HG03039 (cell line): ENCODE measurements at regions not wholly inside any gene's neighbourhood (a gene's known extent, or its start where the extent isn't known, plus 50 kb on each side); places are given as distances from the start of the nearest gene placed in this dataset.

Experiments
- ATAC-seq: cut with Tn5 transposase; IDR thresholded peaks from one replicate; pipeline ENCODE4 v1.9.1; 2021; ENCODE audit warnings: mild to moderate bottlenecking, moderate library complexity; ENCODE audit not compliant: unreplicated experiment

DNA sequence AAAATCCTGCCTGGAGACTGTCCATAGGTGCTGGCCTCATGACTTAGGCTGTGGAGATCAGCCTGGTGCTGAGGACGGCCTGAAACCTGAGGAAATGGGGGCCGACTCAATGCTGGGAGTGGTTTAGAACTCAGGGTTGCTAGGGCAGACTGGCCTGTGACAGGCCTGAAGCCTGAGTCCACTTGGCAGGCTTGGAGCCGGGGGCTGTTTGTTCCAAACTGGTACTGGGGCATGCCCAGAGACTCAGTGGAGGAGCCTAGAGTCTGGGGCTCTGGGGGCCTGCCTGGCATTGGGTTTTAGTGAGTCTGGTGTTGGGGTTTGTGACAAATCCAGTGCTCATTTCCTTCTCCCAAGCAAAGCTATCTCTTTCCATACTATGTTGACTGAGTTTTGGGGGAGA, 489.7 kb upstream of the CNKSR2 start:
- ATAC-seq = no peak

DNA sequence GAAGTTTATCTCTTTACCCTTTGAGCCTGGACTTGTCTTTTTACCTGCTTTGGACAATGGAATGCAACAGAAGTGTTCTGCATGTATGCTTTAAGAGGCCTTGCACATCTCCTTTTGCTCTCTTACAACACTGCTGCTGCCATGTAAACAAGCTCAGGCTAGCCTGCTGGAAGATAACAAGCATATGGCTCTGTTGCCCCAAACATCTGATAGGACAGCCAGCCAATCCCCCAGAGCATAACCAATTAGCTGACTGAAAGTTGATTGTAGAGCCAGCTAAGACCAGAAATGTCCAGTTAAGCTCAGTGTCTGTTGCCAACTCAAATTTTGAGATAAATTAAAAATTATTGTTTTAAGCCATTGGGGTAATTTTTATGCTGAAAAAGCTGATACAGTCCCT, 510.6 kb upstream of the CNKSR2 start:
- no peak for ATAC-seq

DNA sequence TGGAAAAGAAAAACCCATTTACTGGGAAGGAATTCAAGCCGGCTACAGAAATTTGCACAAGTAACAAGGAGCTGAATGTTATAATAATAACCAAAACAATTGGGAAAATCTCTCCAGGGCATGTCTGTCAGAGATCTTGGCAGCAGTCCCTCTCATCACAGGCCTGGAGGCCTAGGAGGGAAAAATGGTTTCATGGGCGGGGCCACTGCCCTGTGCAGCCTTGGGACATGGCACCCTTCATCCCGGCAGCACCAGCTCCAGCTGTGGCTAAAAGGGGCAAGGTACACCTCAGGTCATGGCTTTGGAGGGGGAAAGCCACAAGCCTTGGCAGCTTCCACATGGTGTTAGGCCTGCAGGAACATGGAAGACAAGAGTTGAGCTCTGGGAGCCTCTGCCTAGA, 513.1 kb upstream of the CNKSR2 start:
- ATAC-seq = no peak

DNA sequence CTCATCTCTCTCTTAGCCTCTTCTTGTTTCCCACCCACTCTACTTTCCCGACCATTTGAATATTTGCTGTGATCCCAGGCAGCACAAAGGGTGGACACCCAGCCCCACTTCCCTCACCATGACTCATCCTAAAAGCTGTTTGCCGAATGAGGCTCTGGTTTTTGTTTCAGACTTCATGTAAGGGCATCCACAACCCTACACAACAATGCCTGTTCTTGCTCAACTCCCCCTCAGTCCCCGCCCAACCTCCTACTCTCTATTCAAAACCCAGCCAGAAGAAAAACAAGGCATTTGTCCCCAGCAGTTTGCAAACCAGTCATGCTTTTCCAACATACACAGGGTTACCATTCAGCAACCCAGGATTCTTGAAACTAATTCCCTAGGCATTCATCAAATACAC, 516.5 kb upstream of the CNKSR2 start:
- no peak for ATAC-seq

DNA sequence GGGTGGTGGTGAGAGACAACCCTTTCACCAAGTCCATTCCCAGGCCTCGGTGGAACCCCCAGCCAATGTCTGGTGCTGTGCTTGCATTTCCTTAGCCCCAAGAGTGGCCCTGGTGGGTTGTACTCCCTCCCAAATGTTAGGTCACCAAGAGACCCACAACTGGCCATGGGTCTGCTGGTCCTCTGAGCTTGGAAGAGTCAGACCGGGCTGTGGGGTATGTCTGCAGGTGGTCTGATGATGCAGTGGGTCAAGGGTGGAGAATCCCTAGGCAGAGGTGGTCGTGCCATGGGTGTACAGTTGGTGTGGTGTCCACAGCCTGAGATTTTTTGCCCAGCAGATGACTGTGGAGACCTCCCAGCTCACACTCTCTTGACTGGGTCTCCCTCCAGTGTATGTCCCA, 535.7 kb upstream of the CNKSR2 start:
- ATAC-seq = no peak

DNA sequence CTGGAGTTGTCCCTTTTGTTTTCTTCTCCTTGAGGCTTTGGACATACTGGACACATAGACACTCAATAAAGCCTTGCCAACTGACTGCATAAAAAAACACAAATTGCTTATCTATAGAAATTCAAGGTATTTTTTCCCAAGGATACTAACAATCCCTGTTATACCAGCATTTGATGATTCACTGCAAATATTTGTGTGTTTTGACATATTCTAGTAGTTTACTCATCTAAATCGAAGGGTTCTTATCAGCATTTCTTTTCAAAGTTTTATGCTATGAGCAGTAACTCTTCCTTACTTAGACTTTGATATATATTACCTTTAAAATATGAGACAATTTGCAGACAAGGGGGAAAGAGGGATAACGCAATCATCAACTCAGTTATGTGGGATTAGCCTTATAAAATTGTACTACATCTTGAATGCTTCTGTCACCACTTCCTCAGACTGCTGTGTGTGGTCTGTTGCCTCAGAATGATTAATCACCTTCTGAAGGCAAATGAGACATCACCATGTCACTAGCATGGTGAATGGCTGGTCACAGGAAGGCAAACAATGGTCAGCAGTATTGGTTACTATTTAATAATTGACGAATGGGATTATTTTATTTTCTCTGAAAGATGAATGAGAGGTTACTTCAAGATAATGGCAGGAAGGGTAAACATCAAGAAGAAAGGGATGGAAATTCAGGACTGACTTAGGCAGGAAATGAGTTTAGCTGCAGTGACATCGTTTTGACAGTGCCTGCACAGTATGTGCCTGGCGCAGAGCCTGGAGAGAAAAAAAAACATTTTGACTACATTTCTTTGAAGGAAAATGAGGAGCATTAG, 544.3 kb upstream of the CNKSR2 start:
- ATAC-seq = no peak

DNA sequence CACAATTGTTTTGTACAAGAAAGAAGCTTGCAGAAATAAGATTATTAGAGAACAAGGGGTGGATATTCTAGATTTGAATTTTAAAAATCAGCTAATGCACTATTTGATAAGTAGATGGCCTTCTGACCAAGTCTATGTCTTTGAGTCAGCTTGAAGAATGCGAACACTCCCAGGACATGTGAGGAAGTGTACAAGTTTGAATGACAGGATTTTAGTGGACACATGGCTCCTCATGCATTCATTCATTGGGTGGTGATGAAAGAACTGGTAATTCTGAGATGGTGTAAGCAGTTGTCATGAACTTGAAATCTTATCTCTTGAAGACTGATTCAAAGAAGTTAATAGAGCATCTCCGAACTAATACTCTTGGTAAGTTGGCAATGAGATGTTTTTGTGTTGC, 548.2 kb upstream of the CNKSR2 start:
- no peak for ATAC-seq

DNA sequence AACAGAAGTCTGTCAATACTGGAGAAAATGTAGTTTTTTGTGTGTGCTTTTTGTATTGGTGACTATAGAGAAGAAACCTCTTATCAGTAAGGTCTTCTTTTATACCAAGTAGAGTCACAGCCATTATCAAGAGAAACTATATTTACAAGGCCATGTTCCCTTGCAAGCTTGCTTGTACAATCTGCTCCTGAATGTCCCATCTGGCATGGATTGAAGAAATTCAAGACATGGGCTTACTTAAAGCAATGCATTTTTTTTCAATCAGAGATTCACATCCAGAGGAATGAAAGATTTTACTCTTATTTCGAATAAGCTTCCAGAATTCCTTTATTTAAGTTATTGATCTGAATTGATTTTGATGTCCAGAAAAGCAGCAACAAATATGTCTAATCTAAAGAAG, 537.3 kb upstream of the RPS6KA3 start:
- ATAC-seq = no peak

DNA sequence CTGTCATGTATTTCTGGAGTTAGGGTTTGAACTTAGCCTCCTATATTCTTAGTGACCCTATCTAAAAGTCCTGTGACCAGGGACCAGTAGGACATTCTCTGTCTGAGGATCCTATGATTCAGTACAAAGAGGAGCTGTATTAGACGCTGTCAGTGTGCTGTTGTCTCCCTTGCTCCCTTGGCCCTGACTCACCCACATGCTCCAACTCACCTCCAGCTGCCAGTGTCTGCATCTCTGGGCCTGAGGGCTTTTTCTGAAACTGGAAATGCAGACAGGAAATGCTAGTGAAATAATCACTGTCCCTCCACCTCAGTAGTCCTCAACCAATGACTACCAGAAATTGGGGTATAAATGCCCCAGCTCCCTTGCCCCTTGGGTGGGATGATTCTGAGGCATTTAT, 535.3 kb upstream of the RPS6KA3 start:
- no peak for ATAC-seq

DNA sequence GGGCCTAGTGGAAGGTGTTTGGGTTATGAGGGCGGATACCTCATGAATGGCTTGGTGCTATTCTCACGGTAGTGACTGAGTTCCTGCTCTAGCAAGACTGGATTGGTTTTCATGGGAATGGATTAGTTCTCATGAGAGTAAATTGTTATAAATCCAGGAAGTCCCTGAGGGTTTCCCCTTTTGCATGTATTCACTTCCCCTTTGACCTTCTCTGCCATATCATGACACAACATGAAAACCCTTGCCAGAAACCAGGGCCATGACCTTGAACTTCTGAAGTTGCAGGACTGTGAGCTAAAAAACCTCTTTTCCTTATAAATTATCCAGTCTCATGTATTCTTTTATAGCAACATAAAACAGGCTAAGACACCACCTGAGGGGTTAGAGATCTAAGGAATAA, 529.7 kb upstream of the RPS6KA3 start:
- no peak for ATAC-seq

DNA sequence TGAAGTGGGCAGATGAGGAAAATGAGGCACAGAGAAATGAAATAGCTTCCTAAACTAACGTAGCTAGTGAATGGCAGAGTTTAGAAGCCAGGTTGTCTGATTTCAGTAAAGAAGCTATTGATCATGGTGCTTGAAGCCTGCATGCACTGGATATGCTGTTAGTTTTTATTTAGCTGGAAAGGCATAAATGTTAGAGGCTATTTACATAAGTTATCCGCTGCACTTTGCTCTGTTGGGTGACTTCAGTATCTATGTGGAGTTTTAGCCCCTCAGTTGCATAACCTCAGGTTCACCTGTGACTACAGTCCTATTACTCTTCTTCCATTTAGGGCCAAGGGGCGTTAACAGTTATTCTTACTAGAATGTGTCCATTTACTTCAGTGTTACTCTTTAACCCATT, 522.4 kb upstream of the RPS6KA3 start:
- no peak for ATAC-seq

DNA sequence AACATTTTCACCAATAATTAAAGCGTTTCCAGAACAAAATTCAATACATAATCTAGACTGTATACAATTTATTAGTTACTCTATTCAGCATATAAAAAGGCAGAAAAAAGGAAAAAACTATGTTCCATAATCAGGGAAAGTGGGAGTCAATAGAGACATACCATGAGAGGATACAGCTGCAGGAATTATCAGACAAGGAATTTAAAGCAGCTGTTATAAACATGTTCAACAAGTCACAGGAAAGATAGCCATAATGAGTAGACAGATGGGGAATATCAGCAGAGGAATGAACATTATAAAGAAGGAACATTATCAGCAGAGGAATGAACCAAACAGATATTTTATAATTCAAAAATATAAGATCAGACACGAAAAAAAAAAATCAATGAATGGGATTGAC, 500.6 kb upstream of the RPS6KA3 start:
- no peak for ATAC-seq

DNA sequence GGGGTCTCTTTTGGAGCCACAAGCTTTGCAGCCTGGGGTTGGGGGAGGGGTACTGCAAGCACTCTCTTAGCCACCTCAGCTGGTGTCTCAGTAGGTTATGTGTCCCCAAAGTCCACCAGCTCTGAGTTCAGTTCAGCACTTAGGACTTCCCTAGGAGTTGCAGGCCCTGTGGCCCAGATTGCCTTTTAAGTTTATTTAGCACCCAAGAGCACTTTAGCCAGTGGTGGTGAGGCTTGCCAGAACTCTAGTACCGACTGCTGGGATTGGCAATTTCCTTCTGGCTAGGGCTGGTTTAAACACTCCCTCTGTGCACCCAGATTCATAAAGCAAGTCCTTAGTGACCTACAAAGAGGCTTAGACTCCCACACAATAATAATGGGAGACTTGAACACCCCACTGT, 489.9 kb upstream of the RPS6KA3 start:
- no peak for ATAC-seq

DNA sequence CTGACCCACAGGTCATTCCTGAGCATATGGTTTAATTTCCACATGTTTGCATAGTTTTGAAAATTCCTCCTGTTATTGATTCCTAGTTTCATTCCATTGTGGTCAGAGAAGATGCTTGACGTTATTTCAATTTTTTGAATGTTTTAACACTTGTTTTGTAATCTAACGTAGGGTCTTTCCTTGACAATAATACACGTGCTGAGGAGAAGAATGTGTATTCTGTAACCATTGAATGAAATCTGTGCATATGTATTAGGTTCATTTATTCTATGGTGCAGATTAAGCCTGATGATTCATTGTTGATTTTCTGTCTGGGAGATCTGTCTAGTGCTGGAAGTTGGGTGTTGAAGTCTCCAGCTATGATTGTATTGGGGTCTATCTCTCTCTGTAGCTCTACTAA, 486.4 kb upstream of the RPS6KA3 start:
- ATAC-seq = no peak

DNA sequence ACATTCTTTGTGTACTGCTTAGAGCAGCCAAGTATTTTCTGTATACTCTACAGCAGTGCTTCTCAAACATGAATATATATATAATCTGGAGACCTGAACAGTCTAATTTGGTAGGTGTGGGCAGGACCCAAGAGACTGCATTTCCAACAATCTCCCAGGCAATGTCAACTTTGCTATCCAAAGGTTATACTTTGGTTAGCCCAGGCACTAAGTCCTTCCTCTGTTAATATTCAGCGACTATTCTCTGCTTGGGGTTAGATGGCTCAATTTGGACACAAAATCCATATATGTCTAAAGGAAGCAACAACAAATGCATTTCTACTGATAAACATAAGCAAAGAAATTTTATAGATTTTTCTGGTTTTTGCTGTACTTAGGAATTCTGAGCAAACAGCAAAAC, 480.0 kb upstream of the RPS6KA3 start:
- ATAC-seq = no peak

DNA sequence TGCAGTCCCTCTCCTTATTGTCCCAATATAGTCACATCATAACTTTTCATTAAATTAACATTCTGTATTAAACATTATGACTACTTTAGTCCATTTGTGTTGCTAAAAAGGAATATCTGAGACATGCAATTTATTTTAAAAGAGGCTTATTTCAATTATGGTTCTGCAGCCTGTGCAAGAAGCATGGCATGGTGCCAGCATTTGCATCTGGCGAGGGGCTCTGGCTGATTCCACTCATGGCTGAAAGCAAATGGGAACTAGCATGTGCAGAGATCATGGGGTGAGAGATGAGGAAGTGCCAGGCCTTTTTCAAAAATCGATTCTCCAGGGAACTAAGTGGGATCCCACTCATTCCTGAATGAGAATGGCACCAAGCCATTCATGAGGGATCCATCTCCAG, 476.3 kb upstream of the RPS6KA3 start:
- no peak for ATAC-seq

DNA sequence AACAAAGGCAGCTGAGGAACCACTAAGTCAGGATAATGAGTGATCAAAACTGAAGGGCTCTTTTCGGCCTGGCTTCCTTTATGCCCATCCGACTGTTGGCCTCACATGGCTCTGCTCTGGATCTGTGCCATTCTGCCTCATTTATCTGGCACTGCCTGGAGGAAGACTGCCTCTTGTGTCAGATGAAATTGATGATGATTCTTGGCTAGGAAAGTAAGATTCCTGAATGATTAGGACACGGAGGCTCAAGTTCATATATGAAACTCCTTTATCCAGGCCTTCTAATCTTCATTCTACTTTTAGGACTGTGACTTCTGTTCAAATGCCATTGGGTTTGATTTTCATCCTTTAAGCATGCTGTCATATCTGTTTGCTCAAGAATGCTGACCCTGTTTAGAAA, 475.4 kb upstream of the RPS6KA3 start:
- ATAC-seq = no peak

DNA sequence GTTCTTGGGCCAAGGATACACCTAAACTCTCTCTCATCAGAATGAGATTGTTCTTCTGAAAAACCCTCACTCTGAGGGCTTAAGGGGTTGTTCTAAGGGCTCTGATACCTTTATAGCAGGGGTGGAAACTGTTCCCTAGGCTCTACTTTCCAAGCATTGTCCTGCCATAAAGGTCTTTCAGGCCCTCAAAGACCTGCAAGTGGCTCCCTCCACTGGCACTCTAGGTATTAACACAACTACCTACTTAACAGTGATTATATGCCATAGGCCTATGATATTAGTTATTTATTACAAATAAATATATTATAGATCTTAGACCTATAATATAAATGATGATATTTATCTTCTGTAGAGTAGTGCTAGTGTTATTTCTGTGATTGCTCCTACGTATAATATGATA, 473.7 kb upstream of the RPS6KA3 start:
- ATAC-seq = no peak

DNA sequence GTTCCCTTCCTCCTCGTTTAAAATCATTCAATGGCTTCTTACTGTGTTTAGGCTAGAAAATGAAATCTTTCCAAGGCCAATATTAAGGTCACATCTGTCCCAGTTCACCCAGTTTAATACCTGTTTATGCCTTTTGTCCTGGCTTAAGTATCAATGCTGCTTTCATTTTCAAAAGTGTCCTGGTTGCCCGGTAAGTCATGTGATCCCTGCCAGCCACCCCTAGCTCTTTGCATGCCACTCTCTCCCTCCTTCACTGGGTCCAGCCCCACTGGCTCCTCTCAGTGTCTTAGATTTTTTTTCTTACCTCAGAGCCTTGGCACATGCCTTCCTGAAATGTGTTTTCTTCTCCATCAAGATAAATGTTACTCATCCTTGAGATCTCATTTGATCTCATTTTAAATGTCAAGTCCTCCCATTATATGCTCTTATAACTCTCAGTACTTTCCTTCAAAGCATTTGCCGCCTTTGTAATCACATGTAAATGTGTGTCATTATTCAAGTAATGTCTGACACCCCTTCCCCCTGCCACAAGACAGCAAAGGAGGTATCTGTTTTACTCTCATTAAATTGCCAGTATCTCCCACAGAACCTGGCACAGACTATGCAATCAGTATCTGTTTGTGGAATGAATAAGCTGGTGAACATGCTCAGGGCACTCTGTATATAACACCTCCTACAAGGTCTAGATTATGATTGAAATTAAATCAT, 472.5 kb upstream of the RPS6KA3 start:
- ATAC-seq = no peak

DNA sequence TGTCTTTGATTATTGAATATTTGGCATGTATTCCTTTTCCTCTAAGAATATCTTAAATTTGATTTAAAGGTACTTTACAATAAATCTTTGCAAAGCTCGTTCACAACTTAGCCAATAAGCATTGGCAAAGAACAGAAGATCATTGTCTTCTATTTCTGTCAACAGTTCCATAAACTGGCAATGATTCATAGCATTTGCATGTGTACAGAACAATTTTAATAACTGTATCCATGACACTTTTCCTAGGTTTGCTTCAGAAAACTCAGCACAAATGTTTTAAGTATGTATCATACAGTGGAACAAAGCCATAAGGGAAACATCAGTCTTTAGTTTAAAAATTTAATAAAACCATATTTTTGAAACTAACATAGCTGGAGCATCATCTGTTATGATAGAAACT, 462.7 kb upstream of the RPS6KA3 start:
- no peak for ATAC-seq

DNA sequence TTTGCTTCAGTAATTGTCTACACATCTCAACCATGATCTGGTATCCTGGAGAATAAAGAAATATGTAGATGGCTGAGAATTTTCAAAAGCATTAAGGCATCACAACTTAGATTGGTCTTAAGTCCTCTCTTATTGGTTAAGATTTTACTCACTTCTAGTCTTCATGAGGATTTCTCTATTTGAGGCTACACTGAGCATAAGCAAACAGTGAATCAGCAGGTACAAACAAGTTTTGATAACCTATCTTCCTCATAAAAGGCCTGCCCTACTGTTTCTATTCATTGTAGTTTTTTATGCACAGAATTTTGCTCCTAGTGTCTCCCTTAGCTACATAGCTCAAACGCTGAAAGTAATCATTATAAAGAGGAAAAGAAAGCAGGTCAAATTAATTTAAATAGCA, 460.7 kb upstream of the RPS6KA3 start:
- ATAC-seq = no peak

DNA sequence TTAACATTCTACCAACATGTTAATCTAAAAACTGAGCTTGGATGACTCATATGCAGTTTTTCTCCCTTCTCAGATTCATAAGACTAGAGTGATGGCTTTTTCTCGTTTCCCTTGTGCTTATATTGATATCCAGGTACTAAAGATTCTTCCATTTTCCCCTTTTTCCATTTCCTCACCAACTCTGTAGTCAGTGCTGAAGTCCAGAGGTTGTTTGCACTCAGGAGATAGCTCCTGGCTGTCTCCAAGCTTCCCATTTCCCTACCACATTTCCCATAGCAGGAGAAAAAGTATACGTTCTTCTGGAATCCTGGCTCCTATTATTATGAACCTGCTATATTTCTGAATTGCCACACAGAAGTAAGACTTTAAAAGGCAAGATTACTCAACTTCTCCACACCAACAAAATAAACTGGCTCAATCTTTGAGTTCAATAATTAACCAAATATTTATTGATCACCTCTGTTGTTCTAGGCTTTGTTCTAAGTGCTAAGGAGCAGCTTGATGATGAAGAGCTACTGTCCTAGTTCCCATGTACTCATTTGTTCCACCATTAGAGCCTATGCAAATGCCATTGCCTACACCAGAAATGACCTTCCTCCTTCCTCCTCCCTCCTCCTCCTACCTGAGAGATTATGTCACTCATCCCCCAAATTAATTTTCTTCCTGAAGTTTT, 454.4 kb upstream of the RPS6KA3 start:
- ATAC-seq = no peak
